ENCODE measurements at regions not wholly inside any gene's neighbourhood (a gene's known extent, or its start where the extent isn't known, plus 50 kb on each side); places are given as distances from the start of the nearest gene placed in this dataset.

DNA sequence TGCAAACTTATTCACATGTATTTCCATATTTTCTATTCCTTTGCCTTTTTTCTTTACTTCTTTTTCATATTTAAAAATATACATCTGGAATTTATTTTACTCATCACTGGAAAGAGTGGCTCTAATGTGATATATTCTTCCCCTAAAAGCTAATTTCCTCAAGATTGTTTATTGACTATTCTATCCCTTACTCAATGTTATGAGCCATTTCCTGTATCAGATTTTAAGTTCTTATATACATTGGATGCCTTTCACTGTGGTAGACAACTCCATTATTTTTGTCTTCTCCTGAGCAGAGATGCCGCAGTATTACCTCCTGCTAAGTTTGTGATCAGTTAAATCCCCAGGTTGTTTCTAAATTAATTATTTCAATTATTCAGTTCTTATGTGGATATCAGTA is 418.4 kb upstream of the JAG1 start:
- DNase-seq, result no peak
- CTCF ChIA-PET, result interaction anchor here (0.9 kb wide), 1 partner anchor 12 kb away, joined by 3 read pairs; no protein-coding TSS in a partner anchor
- POLR2A ChIA-PET, result no interaction called here
- no peaks in the 10 kb centered on the region for H3F3A ChIP-seq (replicated peaks; ENCODE audit: insufficient read depth)
- peak overlapping the region in 1 of 2 experiments; percentile 65; a peak in 2 of 4 replicates for H3K27ac ChIP-seq (ENCODE audit: low read depth in 2 of 2, low read length in 1 of 2)
- WGBS (ENCODE audit: low lambda C conversion rate), result 95% methylated on average over 1 of the region's 1 CpG
- no peak overlapping the region for H2AFZ ChIP-seq (ENCODE audit: low read depth)
- no peaks in the 10 kb centered on the region for H3K9me3 ChIP-seq
- no peak overlapping the region for H3K9ac ChIP-seq
- no peak overlapping the region for H3K4me3 ChIP-seq (ENCODE audit: low read depth in 2 of 2, low read length in 1 of 2)
- H3K79me2 ChIP-seq (ENCODE audit: insufficient read depth), result no peaks in the 10 kb centered on the region
- H3K27me3 ChIP-seq (ENCODE audit: insufficient read depth), result no peaks in the 10 kb centered on the region
- H3K36me3 ChIP-seq (replicated peaks in 1 of 2; ENCODE audit: control insufficient read depth in 1 of 2, insufficient read depth in 2 of 2, low read length in 1 of 2), result no peaks in the 10 kb centered on the region
- TF ChIP-seq SIN3A (IDR thresholded peaks at IDR 0.05; ENCODE audit: borderline replicate concordance, low read depth, low read length) (no peak), JUND (IDR thresholded peaks at IDR 0.05) (no peak), GATA2 (CRISPR knock-in tag; IDR thresholded peaks at IDR 0.05) (no peak), RCOR1 (IDR thresholded peaks at IDR 0.05; ENCODE audit: low read length) (no peak), FOSL2 (IDR thresholded peaks at IDR 0.05; ENCODE audit: borderline replicate concordance, low read depth) (no peak), SMC3 (IDR thresholded peaks at IDR 0.05; ENCODE audit: low read depth, low read length) (no peak), YY1 (IDR thresholded peaks at IDR 0.05; ENCODE audit: low read depth) (no peak), CHD2 (IDR thresholded peaks at IDR 0.05; ENCODE audit: low read length, partially characterized antibody) (no peak)
- TF ChIP-seq, protein P1, sequence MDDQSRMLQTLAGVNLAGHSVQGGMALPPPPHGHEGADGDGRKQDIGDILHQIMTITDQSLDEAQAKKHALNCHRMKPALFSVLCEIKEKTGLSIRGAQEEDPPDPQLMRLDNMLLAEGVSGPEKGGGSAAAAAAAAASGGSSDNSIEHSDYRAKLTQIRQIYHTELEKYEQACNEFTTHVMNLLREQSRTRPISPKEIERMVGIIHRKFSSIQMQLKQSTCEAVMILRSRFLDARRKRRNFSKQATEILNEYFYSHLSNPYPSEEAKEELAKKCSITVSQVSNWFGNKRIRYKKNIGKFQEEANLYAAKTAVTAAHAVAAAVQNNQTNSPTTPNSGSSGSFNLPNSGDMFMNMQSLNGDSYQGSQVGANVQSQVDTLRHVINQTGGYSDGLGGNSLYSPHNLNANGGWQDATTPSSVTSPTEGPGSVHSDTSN (IDR thresholded peaks at IDR 0.05), result no peak
- TF ChIP-seq, protein P2, sequence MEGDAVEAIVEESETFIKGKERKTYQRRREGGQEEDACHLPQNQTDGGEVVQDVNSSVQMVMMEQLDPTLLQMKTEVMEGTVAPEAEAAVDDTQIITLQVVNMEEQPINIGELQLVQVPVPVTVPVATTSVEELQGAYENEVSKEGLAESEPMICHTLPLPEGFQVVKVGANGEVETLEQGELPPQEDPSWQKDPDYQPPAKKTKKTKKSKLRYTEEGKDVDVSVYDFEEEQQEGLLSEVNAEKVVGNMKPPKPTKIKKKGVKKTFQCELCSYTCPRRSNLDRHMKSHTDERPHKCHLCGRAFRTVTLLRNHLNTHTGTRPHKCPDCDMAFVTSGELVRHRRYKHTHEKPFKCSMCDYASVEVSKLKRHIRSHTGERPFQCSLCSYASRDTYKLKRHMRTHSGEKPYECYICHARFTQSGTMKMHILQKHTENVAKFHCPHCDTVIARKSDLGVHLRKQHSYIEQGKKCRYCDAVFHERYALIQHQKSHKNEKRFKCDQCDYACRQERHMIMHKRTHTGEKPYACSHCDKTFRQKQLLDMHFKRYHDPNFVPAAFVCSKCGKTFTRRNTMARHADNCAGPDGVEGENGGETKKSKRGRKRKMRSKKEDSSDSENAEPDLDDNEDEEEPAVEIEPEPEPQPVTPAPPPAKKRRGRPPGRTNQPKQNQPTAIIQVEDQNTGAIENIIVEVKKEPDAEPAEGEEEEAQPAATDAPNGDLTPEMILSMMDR (IDR thresholded peaks at IDR 0.05), result no peak
- TF ChIP-seq, protein P3, sequence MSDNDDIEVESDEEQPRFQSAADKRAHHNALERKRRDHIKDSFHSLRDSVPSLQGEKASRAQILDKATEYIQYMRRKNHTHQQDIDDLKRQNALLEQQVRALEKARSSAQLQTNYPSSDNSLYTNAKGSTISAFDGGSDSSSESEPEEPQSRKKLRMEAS (IDR thresholded peaks at IDR 0.05; ENCODE audit: low read depth), result no peak
- TF ChIP-seq, protein P4, sequence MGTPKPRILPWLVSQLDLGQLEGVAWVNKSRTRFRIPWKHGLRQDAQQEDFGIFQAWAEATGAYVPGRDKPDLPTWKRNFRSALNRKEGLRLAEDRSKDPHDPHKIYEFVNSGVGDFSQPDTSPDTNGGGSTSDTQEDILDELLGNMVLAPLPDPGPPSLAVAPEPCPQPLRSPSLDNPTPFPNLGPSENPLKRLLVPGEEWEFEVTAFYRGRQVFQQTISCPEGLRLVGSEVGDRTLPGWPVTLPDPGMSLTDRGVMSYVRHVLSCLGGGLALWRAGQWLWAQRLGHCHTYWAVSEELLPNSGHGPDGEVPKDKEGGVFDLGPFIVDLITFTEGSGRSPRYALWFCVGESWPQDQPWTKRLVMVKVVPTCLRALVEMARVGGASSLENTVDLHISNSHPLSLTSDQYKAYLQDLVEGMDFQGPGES (IDR thresholded peaks at IDR 0.05; ENCODE audit: low read depth, low read length), result no peak
- TF ChIP-seq, protein P5, sequence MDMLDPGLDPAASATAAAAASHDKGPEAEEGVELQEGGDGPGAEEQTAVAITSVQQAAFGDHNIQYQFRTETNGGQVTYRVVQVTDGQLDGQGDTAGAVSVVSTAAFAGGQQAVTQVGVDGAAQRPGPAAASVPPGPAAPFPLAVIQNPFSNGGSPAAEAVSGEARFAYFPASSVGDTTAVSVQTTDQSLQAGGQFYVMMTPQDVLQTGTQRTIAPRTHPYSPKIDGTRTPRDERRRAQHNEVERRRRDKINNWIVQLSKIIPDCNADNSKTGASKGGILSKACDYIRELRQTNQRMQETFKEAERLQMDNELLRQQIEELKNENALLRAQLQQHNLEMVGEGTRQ (IDR thresholded peaks at IDR 0.05; ENCODE audit: borderline replicate concordance, low read depth, low read length), result no peak
- no peaks in the 10 kb centered on the region for H3K9me2 ChIP-seq
- H4K20me1 ChIP-seq (ENCODE audit: insufficient read depth), result no peaks in the 10 kb centered on the region
- no peak overlapping the region; the same call in 1 of the 2 replicates for H3K4me2 ChIP-seq
- no peaks in the 10 kb centered on the region; a peak in 1 of 4 replicates for H3K4me1 ChIP-seq (ENCODE audit: control insufficient read depth in 1 of 2, insufficient read depth in 2 of 2, low read depth in 1 of 2, low read length in 1 of 2)
